ENCODE measurements at regions not wholly inside any gene's neighbourhood (a gene's known extent, or its start where the extent isn't known, plus 50 kb on each side); places are given as distances from the start of the nearest gene placed in this dataset.

DNA sequence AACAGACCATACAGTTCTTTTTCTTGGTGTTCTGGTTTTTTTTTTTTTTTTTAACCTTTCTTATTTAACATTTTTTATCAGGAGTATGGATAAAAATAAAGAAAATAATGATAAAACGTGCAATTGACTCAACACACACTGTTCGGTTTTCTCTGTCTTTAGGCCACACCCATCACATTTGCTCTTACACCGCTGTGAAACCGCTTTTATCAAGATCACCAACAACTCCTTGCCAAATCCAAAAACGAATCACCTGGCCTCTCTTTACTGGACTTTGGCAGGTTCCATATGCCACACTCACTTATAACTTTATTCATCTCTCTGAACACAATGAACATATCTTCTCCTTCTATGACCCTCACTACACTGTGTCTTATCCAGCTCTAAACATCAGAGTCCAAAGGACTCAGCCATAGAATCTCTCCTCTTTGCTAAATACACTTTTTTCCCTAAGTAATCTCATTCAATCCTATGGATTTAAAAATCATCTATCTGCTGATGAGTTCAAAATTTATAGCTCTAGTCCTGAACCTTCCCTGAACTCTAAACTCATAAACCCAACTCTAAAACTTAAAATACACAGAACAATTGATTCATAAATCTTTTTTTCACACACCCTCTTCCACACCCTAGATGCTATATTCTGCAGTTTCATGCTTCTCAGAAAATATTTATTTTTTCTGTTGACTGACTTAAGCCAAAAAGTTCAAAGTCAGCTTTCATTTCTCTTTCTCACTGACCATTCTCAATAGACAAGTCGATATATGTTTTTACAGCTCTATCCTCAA lies 800.6 kb upstream of the SOX9 start:
- H3K4me2 ChIP-seq (ENCODE audit: insufficient read depth in 1 of 2, low read depth in 2 of 2, low read length in 2 of 2): no peak overlapping the region
- no peak overlapping the region for H3K14ac ChIP-seq (ENCODE audit: insufficient read length)
- H3K4me1 ChIP-seq (replicated peaks in 1 of 4; ENCODE audit: control insufficient read depth in 3 of 4, insufficient read depth in 4 of 4, low read length in 3 of 4): no peaks in the 10 kb centered on the region
- no peaks in the 10 kb centered on the region for H3K27me3 ChIP-seq (replicated peaks in 1 of 4; ENCODE audit: control insufficient read depth in 3 of 4, extremely low read depth in 1 of 4, insufficient read depth in 3 of 4, low read length in 3 of 4)
- ChIA-PET POLR2A (ENCODE audit: partially characterized antibody) (no interaction called here), CTCF (ENCODE audit: partially characterized antibody) (interaction anchor here (0.5 to 0.6 kb wide), 2 partner anchors 29 to 224 kb away, joined by 3 read pairs; no protein-coding TSS in a partner anchor)
- no peak overlapping the region for H3K23ac ChIP-seq (ENCODE audit: insufficient read length)
- H4K20me1 ChIP-seq (replicated peaks in 1 of 2; ENCODE audit: control insufficient read depth in 1 of 2, insufficient read depth in 2 of 2, low read length in 2 of 2): no peaks in the 10 kb centered on the region
- H3K27ac ChIP-seq (ENCODE audit: low read depth, low read length): no peak overlapping the region
- H4K8ac ChIP-seq (ENCODE audit: extremely low read depth, insufficient read depth, low read length): no peak overlapping the region
- no peaks in the 10 kb centered on the region for H3K9me3 ChIP-seq (ENCODE audit: insufficient read depth in 2 of 2, low read depth in 1 of 2, low read length in 1 of 2)
- H2BK5ac ChIP-seq (ENCODE audit: low read depth, low read length): no peak overlapping the region
- no peaks in the 10 kb centered on the region for H3K79me1 ChIP-seq (ENCODE audit: low read depth, low read length)
- DNase-seq (ENCODE audit: low read depth in 1 of 2, low spot score in 2 of 2) (no peak), FAIRE-seq (no peak)
- no peak overlapping the region for H2BK15ac ChIP-seq (ENCODE audit: low read length)
- H2AK5ac ChIP-seq (ENCODE audit: low read depth, low read length): no peak overlapping the region
- no peak overlapping the region for H3K18ac ChIP-seq (ENCODE audit: extremely low read depth, low read length)
- no peak overlapping the region for H4K91ac ChIP-seq (replicated peaks; ENCODE audit: insufficient read length, low read length)
- H3K56ac ChIP-seq (replicated peaks; ENCODE audit: insufficient read length, low read depth, low read length): no peak overlapping the region
- no peak overlapping the region for H3K9ac ChIP-seq (replicated peaks in 1 of 4; ENCODE audit: extremely low read depth in 1 of 4, low read depth in 3 of 4, low read length in 3 of 4)
- H4K5ac ChIP-seq (ENCODE audit: insufficient read length, low read depth, low read length): no peak overlapping the region
- no peaks in the 10 kb centered on the region for H3K36me3 ChIP-seq (ENCODE audit: control insufficient read depth in 2 of 4, insufficient read depth in 4 of 4, low read length in 3 of 4)
- H2BK12ac ChIP-seq (ENCODE audit: low read depth, low read length): no peak overlapping the region
- H2BK120ac ChIP-seq (replicated peaks; ENCODE audit: low read depth, low read length): no peak overlapping the region
- no peak overlapping the region for H3K4me3 ChIP-seq (ENCODE audit: extremely low read depth in 1 of 4, insufficient read depth in 2 of 4, low read depth in 3 of 4, low read length in 4 of 4)
- TF ChIP-seq TAF1 (IDR thresholded peaks at IDR 0.05; ENCODE audit: low read depth, low read length) (no peak), GABPA (IDR thresholded peaks at IDR 0.05; ENCODE audit: borderline replicate concordance, insufficient read depth, low read length) (no peak), BCL11A (IDR thresholded peaks at IDR 0.05; ENCODE audit: low read depth in 2 of 2, low read length in 2 of 2) (no peak), CREB1 (IDR thresholded peaks at IDR 0.05) (no peak)
- H3K4ac ChIP-seq (replicated peaks; ENCODE audit: insufficient read length, low read depth, low read length): no peak overlapping the region
- 86% methylated on average over 6 of the region's 6 CpGs; no CpG with 5 or more reads in 1 of the 2 experiments for WGBS, 2 experiments (ENCODE audit: extremely low coverage in 1 of 2, insufficient coverage in 1 of 2, insufficient read length in 1 of 2, insufficient replicate concordance in 2 of 2, low coverage in 1 of 2, low lambda C conversion rate in 2 of 2, missing lambda C conversion rate in 1 of 2)
- H3K79me2 ChIP-seq (ENCODE audit: control insufficient read depth in 1 of 2, insufficient read depth in 2 of 2, low read length in 2 of 2): no peaks in the 10 kb centered on the region
- H2AFZ ChIP-seq (ENCODE audit: low read length): no peak overlapping the region
- no peak overlapping the region for H2BK20ac ChIP-seq (ENCODE audit: low read length)
- no peaks in the 10 kb centered on the region for H3K23me2 ChIP-seq (ENCODE audit: low read depth, low read length)
